ENCODE measurements at regions not wholly inside any gene's neighbourhood (a gene's known extent, or its start where the extent isn't known, plus 50 kb on each side); places are given as distances from the start of the nearest gene placed in this dataset.

DNA sequence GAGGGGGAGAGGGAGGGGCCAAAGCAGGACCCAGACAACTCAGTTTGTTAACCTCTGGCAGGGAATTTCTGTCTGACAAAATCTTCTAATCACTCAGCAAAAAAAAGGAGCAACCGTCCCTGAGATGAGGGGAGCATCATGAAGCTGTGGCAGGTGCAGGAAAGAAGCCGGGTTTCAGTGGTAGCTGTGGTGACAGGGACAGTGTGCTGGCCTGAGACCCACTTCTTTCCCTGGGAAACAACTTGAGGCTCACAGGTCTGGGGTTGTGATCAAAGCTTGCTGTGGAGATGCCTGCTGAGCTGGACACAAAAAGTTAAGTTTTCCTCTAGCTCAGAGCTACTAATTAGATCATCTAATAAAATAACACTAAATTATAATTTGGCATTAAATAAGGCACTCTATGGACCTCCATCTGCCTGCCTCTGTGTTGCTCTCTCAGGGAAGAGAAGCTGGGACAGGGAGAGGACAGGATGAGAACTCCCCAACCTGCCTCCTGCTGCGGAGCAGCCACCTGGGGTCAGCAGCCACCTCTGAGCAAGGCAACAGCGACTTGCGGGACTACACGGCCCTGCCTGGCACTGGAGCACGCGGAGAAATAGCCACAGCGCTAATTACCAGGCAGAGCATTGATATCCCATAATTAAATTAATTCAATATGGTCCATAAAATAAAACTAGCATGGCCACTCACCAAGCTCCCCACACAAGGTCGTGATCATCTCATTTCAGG is 104.6 kb upstream of the TEX51 start:
- Histone ChIP-seq H3K27ac (no peak overlapping the region), H3K27me3 (peaks cover 0 to 21% of the 10 kb centered on the region in 2 donors), H3K4me3 (no peak overlapping the region), H3K9me3 (no peaks in the 10 kb centered on the region), H3K4me1 (no peaks in the 10 kb centered on the region), H3K36me3 (no peaks in the 10 kb centered on the region)
- TF ChIP-seq CTCF (IDR thresholded peaks at IDR 0.05): no peak
- intact Hi-C loops (cut with DNase I; ENCODE audit: low total_unique reads): no loop called here
- peak in 1 of 2 donors; percentile 10 for DNase-seq

DNA sequence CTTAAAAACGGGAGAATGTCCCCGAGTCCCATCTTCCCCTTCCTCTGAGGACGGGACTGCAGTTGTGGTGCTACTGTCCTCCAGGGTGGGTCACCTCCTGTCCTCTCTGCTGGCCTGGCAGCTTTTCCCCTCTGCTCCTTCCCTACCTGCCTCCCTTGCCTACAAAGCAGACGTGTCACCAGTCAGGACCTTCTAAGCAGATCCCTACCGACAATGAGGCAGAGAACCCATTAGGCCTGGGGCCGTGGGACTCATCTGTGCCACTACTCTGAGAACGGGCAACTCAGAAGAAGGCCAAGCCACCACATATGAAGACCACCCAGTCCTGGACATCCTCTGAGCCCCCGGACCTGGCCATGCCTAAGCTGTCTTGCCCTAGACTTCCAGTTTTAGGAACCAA is 103.0 kb upstream of the TEX51 start:
- no peaks in the 10 kb centered on the region for H3K36me3 ChIP-seq
- H3K27ac ChIP-seq: no peak overlapping the region
- intact Hi-C loops (cut with DNase I; ENCODE audit: low total_unique reads): no loop called here
- H3K4me3 ChIP-seq: no peak overlapping the region
- no peak for TF ChIP-seq CTCF (IDR thresholded peaks at IDR 0.05)
- H3K4me1 ChIP-seq: no peaks in the 10 kb centered on the region
- DNase-seq: peak in 1 of 2 donors; percentile 29
- H3K9me3 ChIP-seq: no peaks in the 10 kb centered on the region
- H3K27me3 ChIP-seq: peaks cover 0 to 21% of the 10 kb centered on the region in 2 donors

- no peaks in the 10 kb centered on the region for H3K36me3 ChIP-seq
- no peaks in the 10 kb centered on the region for H3K9me3 ChIP-seq
- no peak overlapping the region for H3K4me3 ChIP-seq
- H3K4me1 ChIP-seq: no peaks in the 10 kb centered on the region
- peaks cover 0 to 21% of the 10 kb centered on the region in 2 donors for H3K27me3 ChIP-seq
- DNase-seq: peak in 1 of 2 donors; percentile 33
- intact Hi-C loops (cut with DNase I; ENCODE audit: low total_unique reads): no loop called here
- H3K27ac ChIP-seq: no peak overlapping the region
- TF ChIP-seq CTCF (IDR thresholded peaks at IDR 0.05): no peak
Observed at GRCh38 chr2:126796931-126797621, 101.6 kb upstream of the TEX51 start.

GRCh38 chr2:126797622-126798275 is 100.9 kb upstream of the TEX51 start:
- no peak overlapping the region for H3K4me3 ChIP-seq
- no peak overlapping the region for H3K27ac ChIP-seq
- no peaks in the 10 kb centered on the region for H3K9me3 ChIP-seq
- peaks cover 0 to 16% of the 10 kb centered on the region in 2 donors for H3K27me3 ChIP-seq
- H3K4me1 ChIP-seq: no peaks in the 10 kb centered on the region
- intact Hi-C loops (cut with DNase I; ENCODE audit: low total_unique reads): no loop called here
- H3K36me3 ChIP-seq: no peaks in the 10 kb centered on the region
- DNase-seq: peak in 1 of 2 donors; percentile 41
- no peak for TF ChIP-seq CTCF (IDR thresholded peaks at IDR 0.05)

DNA sequence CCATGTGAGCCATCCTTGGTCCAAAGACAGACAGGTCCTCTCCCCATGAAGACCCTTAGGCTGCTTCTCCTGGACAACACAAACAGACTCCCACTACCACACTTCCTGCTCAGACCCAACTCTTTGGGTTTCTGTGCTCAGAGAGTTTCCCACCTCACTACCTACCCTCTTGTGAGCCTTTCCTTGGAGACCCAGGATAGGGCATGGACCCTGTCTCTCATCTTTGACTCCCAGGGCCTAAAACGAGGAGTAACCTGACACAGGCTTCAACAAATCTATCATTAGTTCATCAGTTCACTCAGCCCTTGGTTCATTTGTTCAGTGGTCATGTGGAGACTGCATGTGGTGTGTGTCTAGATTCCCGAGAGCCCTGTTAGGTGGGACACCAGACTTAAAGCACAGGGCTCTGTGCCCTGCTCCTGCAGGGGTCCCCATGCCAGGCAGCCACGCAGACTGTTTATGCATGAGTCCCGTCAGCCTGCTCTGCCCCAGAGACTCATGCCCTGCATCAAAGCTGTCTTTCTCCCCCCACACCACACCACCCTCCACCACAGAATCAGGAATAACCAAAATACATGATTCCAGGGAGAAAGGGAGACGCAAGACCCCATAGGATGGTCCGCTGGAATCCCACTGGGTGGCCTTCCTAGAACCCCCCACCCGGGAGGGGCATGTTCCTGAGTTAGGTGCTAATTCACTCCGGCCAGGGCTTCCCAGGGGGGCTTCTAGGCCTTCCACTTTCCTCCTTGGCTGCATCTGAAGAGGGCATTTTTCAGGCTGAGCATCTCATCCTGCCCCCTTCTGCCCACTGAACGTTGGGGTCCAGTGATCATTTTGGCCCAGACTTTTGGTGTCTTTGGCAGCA is 100.2 kb upstream of the TEX51 start:
- H3K36me3 ChIP-seq: no peaks in the 10 kb centered on the region
- peak in 1 of 2 donors; percentile 19 for DNase-seq
- no peak for TF ChIP-seq CTCF (IDR thresholded peaks at IDR 0.05)
- H3K4me1 ChIP-seq: no peaks in the 10 kb centered on the region
- no peaks in the 10 kb centered on the region for H3K9me3 ChIP-seq
- intact Hi-C loops (cut with DNase I; ENCODE audit: low total_unique reads): no loop called here
- H3K27ac ChIP-seq: no peak overlapping the region
- no peak overlapping the region for H3K4me3 ChIP-seq
- peaks cover 0 to 10% of the 10 kb centered on the region in 2 donors for H3K27me3 ChIP-seq

Measured in tibial artery (tissue), 4 donors.